ENCODE measurements at regions not wholly inside any gene's neighbourhood (a gene's known extent, or its start where the extent isn't known, plus 50 kb on each side); places are given as distances from the start of the nearest gene placed in this dataset.

- TF ChIP-seq ELF4 (IDR thresholded peaks at IDR 0.05), result no peak
- TF ChIP-seq LEF1 (IDR thresholded peaks at IDR 0.05; ENCODE audit: borderline replicate concordance), result no peak
- no peak for TF ChIP-seq PKNOX1 (IDR thresholded peaks at IDR 0.05)
- TF ChIP-seq FOXA1 (IDR thresholded peaks at IDR 0.05), result no peak
- TF ChIP-seq L3MBTL2 (conservative IDR thresholded peaks at IDR 0.05), result no peak
- TF ChIP-seq NFRKB (IDR thresholded peaks at IDR 0.05), result no peak
- TF ChIP-seq ARNT (IDR thresholded peaks at IDR 0.05), result no peak
- TF ChIP-seq CTBP1 (IDR thresholded peaks at IDR 0.05; ENCODE audit: borderline replicate concordance), result no peak
- no peak for TF ChIP-seq FOXM1 (IDR thresholded peaks at IDR 0.05; ENCODE audit: borderline replicate concordance)
- no peak for TF ChIP-seq ZNF384 (IDR thresholded peaks at IDR 0.05)
- no peak for TF ChIP-seq SP1 (IDR thresholded peaks at IDR 0.05)
- TF ChIP-seq SUZ12 (IDR thresholded peaks at IDR 0.05), result no peak
- TF ChIP-seq HDGF (IDR thresholded peaks at IDR 0.05; ENCODE audit: borderline replicate concordance), result no peak
- no peak for TF ChIP-seq TARDBP (IDR thresholded peaks at IDR 0.05)
- TF ChIP-seq BHLHE40 (IDR thresholded peaks at IDR 0.05; ENCODE audit: borderline replicate concordance), result no peak
- TF ChIP-seq FOXK2 (IDR thresholded peaks at IDR 0.05), result no peak
- no peak for DNase-seq (ENCODE audit: extremely low spot score)
- ChIA-PET POLR2A (no interaction called here), CTCF (no interaction called here)
These were observed 252.6 kb upstream of the B3GAT1 start for GRCh38 chr11:134664447-134665187.

GRCh38 chr11:134663506-134664313, 251.7 kb upstream of the B3GAT1 start:
- no peak for TF ChIP-seq SUZ12 (IDR thresholded peaks at IDR 0.05)
- no peak for TF ChIP-seq SP1 (IDR thresholded peaks at IDR 0.05)
- TF ChIP-seq HDGF (IDR thresholded peaks at IDR 0.05; ENCODE audit: borderline replicate concordance), result no peak
- TF ChIP-seq L3MBTL2 (conservative IDR thresholded peaks at IDR 0.05), result no peak
- TF ChIP-seq NFRKB (IDR thresholded peaks at IDR 0.05), result no peak
- no peak for TF ChIP-seq ELF4 (IDR thresholded peaks at IDR 0.05)
- no peak for TF ChIP-seq FOXM1 (IDR thresholded peaks at IDR 0.05; ENCODE audit: borderline replicate concordance)
- TF ChIP-seq BHLHE40 (IDR thresholded peaks at IDR 0.05; ENCODE audit: borderline replicate concordance), result no peak
- no peak for TF ChIP-seq ZNF384 (IDR thresholded peaks at IDR 0.05)
- ChIA-PET CTCF (no interaction called here), POLR2A (no interaction called here)
- no peak for DNase-seq (ENCODE audit: extremely low spot score)

GRCh38 chr11:134662629-134663360, 250.8 kb upstream of the B3GAT1 start:
- ChIA-PET CTCF (interaction anchor here (0.5 kb wide), 1 partner anchor 39 kb away, joined by 4 read pairs; no protein-coding TSS in a partner anchor), POLR2A (no interaction called here)
- DNase-seq (ENCODE audit: extremely low spot score), result no peak
- no peak for TF ChIP-seq L3MBTL2 (conservative IDR thresholded peaks at IDR 0.05)
- no peak for TF ChIP-seq ZNF384 (IDR thresholded peaks at IDR 0.05)
- TF ChIP-seq TARDBP (IDR thresholded peaks at IDR 0.05), result no peak
- TF ChIP-seq HDGF (IDR thresholded peaks at IDR 0.05; ENCODE audit: borderline replicate concordance), result no peak
- no peak for TF ChIP-seq SUZ12 (IDR thresholded peaks at IDR 0.05)
- TF ChIP-seq PKNOX1 (IDR thresholded peaks at IDR 0.05), result no peak

- POLR2A ChIA-PET, result no interaction called here
- no peak for DNase-seq (ENCODE audit: extremely low spot score)
- CTCF ChIA-PET, result no interaction called here
- TF ChIP-seq BHLHE40 (IDR thresholded peaks at IDR 0.05; ENCODE audit: borderline replicate concordance) (no peak), SP1 (IDR thresholded peaks at IDR 0.05) (no peak), FOXA1 (IDR thresholded peaks at IDR 0.05) (no peak)
These were observed 249.6 kb upstream of the B3GAT1 start for GRCh38 chr11:134661660-134662059.

- no peak for DNase-seq (ENCODE audit: extremely low spot score)
- TF ChIP-seq SP1 (IDR thresholded peaks at IDR 0.05), result no peak
- TF ChIP-seq FOXM1 (IDR thresholded peaks at IDR 0.05; ENCODE audit: borderline replicate concordance), result no peak
- TF ChIP-seq CTBP1 (IDR thresholded peaks at IDR 0.05; ENCODE audit: borderline replicate concordance), result no peak
- ChIA-PET CTCF (interaction anchor here (0.6 kb wide), 1 partner anchor 74 kb away, joined by 3 read pairs; no protein-coding TSS in a partner anchor), POLR2A (no interaction called here)
These were observed 248.4 kb upstream of the B3GAT1 start for GRCh38 chr11:134660416-134660815.

- DNase-seq (ENCODE audit: extremely low spot score), result no peak
- no peak for TF ChIP-seq FOXM1 (IDR thresholded peaks at IDR 0.05; ENCODE audit: borderline replicate concordance)
- TF ChIP-seq CTBP1 (IDR thresholded peaks at IDR 0.05; ENCODE audit: borderline replicate concordance), result no peak
- TF ChIP-seq PKNOX1 (IDR thresholded peaks at IDR 0.05), result no peak
- no peak for TF ChIP-seq L3MBTL2 (conservative IDR thresholded peaks at IDR 0.05)
- no peak for TF ChIP-seq LEF1 (IDR thresholded peaks at IDR 0.05; ENCODE audit: borderline replicate concordance)
- TF ChIP-seq FOXA1 (IDR thresholded peaks at IDR 0.05), result no peak
- ChIA-PET POLR2A (no interaction called here), CTCF (interaction anchor here (0.6 kb wide), 1 partner anchor 75 kb away, joined by 3 read pairs; no protein-coding TSS in a partner anchor)
These were observed 247.8 kb upstream of the B3GAT1 start for GRCh38 chr11:134659882-134660281.
